Suprapubic skin (tissue), 4 donors: ENCODE measurements at regions not wholly inside any gene's neighbourhood (a gene's known extent, or its start where the extent isn't known, plus 50 kb on each side); places are given as distances from the start of the nearest gene placed in this dataset.
A peak's percentile ranks its signal among the peaks of the same experiment; 100 is the strongest.

ENCODE experiments used
- DNase-seq, 2 donors: peaks; one replicate each; pipeline ENCODE4 v3.0.0-alpha.2; 2019; ENCODE audit warnings: low spot score in 2 of 2
- H3K27ac ChIP-seq: fragments of 200-600 bp; sonication (generic); one replicate; pipeline ENCODE4 v1.5.1; 2019
- H3K27me3 ChIP-seq: fragments of 200-600 bp; sonication (generic); one replicate; pipeline ENCODE4 v1.5.1; 2019
- H3K36me3 ChIP-seq: fragments of 200-600 bp; sonication (generic); one replicate; pipeline ENCODE4 v1.5.1; 2019
- H3K4me1 ChIP-seq: fragments of 200-600 bp; sonication (generic); one replicate; pipeline ENCODE4 v1.5.1; 2019
- H3K4me3 ChIP-seq: fragments of 200-600 bp; sonication (generic); one replicate; pipeline ENCODE4 v1.5.1; 2019; ENCODE audit warnings: mild to moderate bottlenecking
- H3K9me3 ChIP-seq: fragments of 200-600 bp; sonication (generic); one replicate; pipeline ENCODE4 v1.5.1; 2019
- EP300 ChIP-seq: sonication (generic); formaldehyde crosslinking; IDR thresholded peaks from one replicate; pipeline ENCODE4 v1.6.1; 2017; ENCODE audit warnings: antibody characterized with exemption
- POLR2A ChIP-seq, 2 donors: fragments of 450-650 bp; IDR thresholded peaks; one replicate each; pipeline ENCODE4 v1.6.1; 2017; ENCODE audit warnings: antibody characterized with exemption in 2 of 2, mild to moderate bottlenecking in 2 of 2, moderate library complexity in 2 of 2
- POLR2AphosphoS5 ChIP-seq, 3 donors: sonication (generic); formaldehyde crosslinking; IDR thresholded peaks; one replicate each; pipeline ENCODE4 v1.6.1; 2017; ENCODE audit warnings: antibody characterized with exemption in 3 of 3
- WGBS: methylation state at CpG from one replicate; pipeline ENCODE4 v1.1.5; 2018; 5-methylcytosine and 5-hydroxymethylcytosine counted together
- TF ChIP-seq, protein P1 (sequence below), 2 donors: fragments of 200-600 bp in 1 of 2; fragments of 450-650 bp in 1 of 2; sonication (generic) in 1 of 2; IDR thresholded peaks; one replicate each; pipeline ENCODE4 v1.5.1; 2016 to 2019; ENCODE audit warnings: antibody characterized with exemption in 2 of 2, mild to moderate bottlenecking in 1 of 2, moderate library complexity in 1 of 2

DNA sequence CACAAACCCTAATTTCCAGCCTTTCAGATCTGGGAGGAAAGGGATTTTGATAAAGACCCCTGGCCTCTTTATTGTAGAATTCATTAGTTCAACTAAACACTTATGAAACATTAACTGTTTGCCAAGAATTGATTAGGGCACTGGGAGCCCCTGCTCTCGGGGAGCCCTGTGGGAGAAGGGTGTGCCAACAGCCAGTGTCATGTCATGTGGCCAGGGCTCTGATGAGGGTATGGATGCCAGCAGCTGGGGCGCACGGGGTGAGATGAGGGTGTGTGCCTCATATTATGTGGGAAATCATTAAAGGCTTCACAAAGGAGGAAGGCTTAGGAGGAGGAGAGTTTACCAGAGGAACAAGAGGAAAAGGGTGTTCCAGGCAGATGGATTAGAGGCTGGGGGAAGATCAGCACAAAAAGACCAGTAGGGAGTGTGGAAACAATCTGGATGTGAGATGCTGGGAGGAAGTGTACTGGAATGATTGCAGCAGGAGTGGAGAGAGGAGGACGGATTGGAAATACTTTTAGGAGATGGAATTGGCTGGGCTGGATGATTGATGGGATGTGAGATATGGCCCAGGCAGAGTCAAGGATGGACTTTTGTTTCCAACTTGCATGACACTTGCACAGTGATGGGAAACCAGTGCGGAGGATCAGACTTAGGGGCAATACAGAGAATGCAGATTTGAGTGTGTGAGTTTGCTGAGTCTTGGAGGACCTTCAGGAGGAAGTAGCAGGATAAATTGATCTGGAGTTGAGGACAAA is 137.8 kb downstream of the CSNK2A3 start:
- WGBS = 77% methylated on average over 5 of the region's 5 CpGs

GRCh38 chr11:11213117-11213516 is 139.9 kb downstream of the CSNK2A3 start:
- Histone ChIP-seq H3K4me3 (no peak overlapping the region), H3K27ac (no peak overlapping the region), H3K27me3 (no peaks in the 10 kb centered on the region), H3K4me1 (peaks cover 12% of the 10 kb centered on the region), H3K9me3 (no peaks in the 10 kb centered on the region), H3K36me3 (no peaks in the 10 kb centered on the region)
- TF ChIP-seq, protein P1, sequence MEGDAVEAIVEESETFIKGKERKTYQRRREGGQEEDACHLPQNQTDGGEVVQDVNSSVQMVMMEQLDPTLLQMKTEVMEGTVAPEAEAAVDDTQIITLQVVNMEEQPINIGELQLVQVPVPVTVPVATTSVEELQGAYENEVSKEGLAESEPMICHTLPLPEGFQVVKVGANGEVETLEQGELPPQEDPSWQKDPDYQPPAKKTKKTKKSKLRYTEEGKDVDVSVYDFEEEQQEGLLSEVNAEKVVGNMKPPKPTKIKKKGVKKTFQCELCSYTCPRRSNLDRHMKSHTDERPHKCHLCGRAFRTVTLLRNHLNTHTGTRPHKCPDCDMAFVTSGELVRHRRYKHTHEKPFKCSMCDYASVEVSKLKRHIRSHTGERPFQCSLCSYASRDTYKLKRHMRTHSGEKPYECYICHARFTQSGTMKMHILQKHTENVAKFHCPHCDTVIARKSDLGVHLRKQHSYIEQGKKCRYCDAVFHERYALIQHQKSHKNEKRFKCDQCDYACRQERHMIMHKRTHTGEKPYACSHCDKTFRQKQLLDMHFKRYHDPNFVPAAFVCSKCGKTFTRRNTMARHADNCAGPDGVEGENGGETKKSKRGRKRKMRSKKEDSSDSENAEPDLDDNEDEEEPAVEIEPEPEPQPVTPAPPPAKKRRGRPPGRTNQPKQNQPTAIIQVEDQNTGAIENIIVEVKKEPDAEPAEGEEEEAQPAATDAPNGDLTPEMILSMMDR (IDR thresholded peaks at IDR 0.05) = no peak
- no peak for TF ChIP-seq POLR2AphosphoS5 (IDR thresholded peaks at IDR 0.05)
- TF ChIP-seq POLR2A (IDR thresholded peaks at IDR 0.05) = no peak
- TF ChIP-seq EP300 = no peak
- 71% methylated on average over 4 of the region's 4 CpGs for WGBS
- DNase-seq = no peak

More for the DNA sequence above, 137.8 kb downstream of the CSNK2A3 start:
- Histone ChIP-seq H3K4me1 (peaks cover 12% of the 10 kb centered on the region), H3K27ac (no peak overlapping the region), H3K4me3 (no peak overlapping the region), H3K36me3 (no peaks in the 10 kb centered on the region), H3K27me3 (no peaks in the 10 kb centered on the region), H3K9me3 (no peaks in the 10 kb centered on the region)
- TF ChIP-seq POLR2AphosphoS5 (IDR thresholded peaks at IDR 0.05) (no peak), EP300 (no peak), POLR2A (IDR thresholded peaks at IDR 0.05) (no peak)
- TF ChIP-seq, protein P1 (IDR thresholded peaks at IDR 0.05) = no peak
- DNase-seq = no peak

GRCh38 chr11:11211888-11212287 is 141.2 kb downstream of the CSNK2A3 start:
- no peak for DNase-seq
- no peak overlapping the region for H3K4me3 ChIP-seq
- H3K4me1 ChIP-seq = peaks cover 12% of the 10 kb centered on the region
- TF ChIP-seq EP300 (no peak), POLR2A (IDR thresholded peaks at IDR 0.05) (no peak)
- H3K9me3 ChIP-seq = no peaks in the 10 kb centered on the region
- no peaks in the 10 kb centered on the region for H3K27me3 ChIP-seq
- peak overlapping the region; percentile 28 for H3K27ac ChIP-seq
- H3K36me3 ChIP-seq = no peaks in the 10 kb centered on the region

DNA sequence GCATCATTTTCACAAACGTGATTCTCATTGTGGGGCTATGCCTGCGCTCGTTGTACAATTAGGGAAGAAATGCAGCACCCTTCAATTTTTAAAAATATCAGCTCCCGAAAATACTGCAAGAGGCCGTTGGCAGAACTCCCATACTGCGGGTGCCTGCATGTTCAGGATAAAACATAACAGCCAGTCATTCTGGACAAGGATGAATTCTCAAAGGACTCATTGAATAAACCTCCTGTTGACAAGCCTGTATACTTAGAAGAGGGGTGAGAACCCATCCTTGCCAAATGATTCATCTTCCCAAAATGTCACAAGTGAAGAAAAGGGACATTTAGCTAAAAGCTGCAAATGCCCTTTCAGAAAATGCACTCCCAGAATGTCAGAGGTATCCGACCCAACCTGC is 141.9 kb downstream of the CSNK2A3 start:
- TF ChIP-seq POLR2A (IDR thresholded peaks at IDR 0.05) (no peak), EP300 (no peak), POLR2AphosphoS5 (IDR thresholded peaks at IDR 0.05) (no peak)
- TF ChIP-seq, protein P1 (IDR thresholded peaks at IDR 0.05) = no peak
- Histone ChIP-seq H3K4me1 (peaks cover 12% of the 10 kb centered on the region), H3K27ac (peak overlapping the region; percentile 28), H3K9me3 (no peaks in the 10 kb centered on the region), H3K36me3 (no peaks in the 10 kb centered on the region), H3K4me3 (no peak overlapping the region), H3K27me3 (no peaks in the 10 kb centered on the region)
- no peak for DNase-seq
- WGBS = 23% methylated on average over 7 of the region's 7 CpGs

- Histone ChIP-seq H3K27ac (no peak overlapping the region), H3K27me3 (no peaks in the 10 kb centered on the region), H3K4me1 (peaks cover 12% of the 10 kb centered on the region), H3K36me3 (no peaks in the 10 kb centered on the region), H3K9me3 (no peaks in the 10 kb centered on the region), H3K4me3 (no peak overlapping the region)
- DNase-seq = no peak
- TF ChIP-seq POLR2AphosphoS5 (IDR thresholded peaks at IDR 0.05) = no peak
- TF ChIP-seq, protein P1 (IDR thresholded peaks at IDR 0.05) = no peak
- no peak for TF ChIP-seq EP300
- TF ChIP-seq POLR2A (IDR thresholded peaks at IDR 0.05) = no peak
- WGBS = 65% methylated on average over 3 of the region's 3 CpGs
Observed at GRCh38 chr11:11210446-11210845, 142.6 kb downstream of the CSNK2A3 start.
